Activated CD8-positive, alpha-beta memory T cell treated with anti-CD3 and anti-CD28 coated beads, Interleukin-2, amount 10 ng/mL, durations not matched to agents 7 days and 5 days (primary cell): ENCODE measurements at regions not wholly inside any gene's neighbourhood (a gene's known extent, or its start where the extent isn't known, plus 50 kb on each side); places are given as distances from the start of the nearest gene placed in this dataset.

Experiments
- ATAC-seq: fragments of 150-1000 bp; cut with Tn5 transposase; one replicate; pipeline ENCODE4 v1.10.0; 2021; ENCODE audit warnings: moderate library complexity
- CTCF ChIA-PET: fragments of 350-600 bp; sonication (Branson Sonifier 250); formaldehyde crosslinking; loops from one replicate; lab custom pipeline; 2021; ENCODE audit warnings: antibody characterized with exemption; lab: Charles Lee
- DNase-seq: peaks from one replicate; pipeline ENCODE4 v3.0.0-alpha.2; 2020
- H3K27ac Mint-ChIP-seq: one replicate; pipeline ENCODE4 v1.8.0; 2021; ENCODE audit warnings: mild to moderate bottlenecking, mixed read lengths
- H3K27me3 Mint-ChIP-seq: one replicate; pipeline ENCODE4 v1.8.0; 2021; ENCODE audit warnings: mixed read lengths
- H3K36me3 Mint-ChIP-seq: one replicate; pipeline ENCODE4 v1.8.0; 2021; ENCODE audit warnings: mild to moderate bottlenecking, mixed read lengths
- H3K4me1 Mint-ChIP-seq: one replicate; pipeline ENCODE4 v1.8.0; 2021; ENCODE audit warnings: mixed read lengths
- H3K4me3 Mint-ChIP-seq: one replicate; pipeline ENCODE4 v1.8.0; 2021; ENCODE audit warnings: mild to moderate bottlenecking, moderate library complexity, mixed read lengths
- H3K9me3 Mint-ChIP-seq: one replicate; pipeline ENCODE4 v1.8.0; 2022; ENCODE audit warnings: low read depth, mixed read lengths

DNA sequence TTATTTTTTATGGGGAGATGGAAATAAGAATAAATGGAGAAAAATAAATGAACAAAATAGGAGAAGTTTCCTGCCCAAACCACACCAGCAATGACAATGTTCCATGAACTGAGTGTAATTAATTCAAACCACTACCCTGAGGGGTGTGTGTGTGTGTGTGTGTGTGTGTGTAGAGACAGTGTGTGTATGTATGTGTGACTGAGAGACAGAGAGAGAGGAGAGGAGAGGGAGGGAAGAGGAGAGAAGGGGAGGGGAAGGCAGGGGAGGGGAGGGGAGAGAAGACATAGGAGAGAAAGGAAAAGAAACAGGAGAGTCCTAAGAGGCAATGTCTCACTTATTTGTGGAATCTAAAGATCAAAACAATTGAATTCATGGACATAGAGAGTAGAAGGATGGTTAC lies 65.0 kb upstream of the POU2AF1 start:
- no peak for DNase-seq
- no peak for ATAC-seq
- H3K4me1 Mint-ChIP-seq, result peaks cover 32% of the 10 kb centered on the region
- H3K9me3 Mint-ChIP-seq, result no peaks in the 10 kb centered on the region
- no peaks in the 10 kb centered on the region for H3K36me3 Mint-ChIP-seq
- peaks cover 6% of the 10 kb centered on the region for H3K27me3 Mint-ChIP-seq
- no peak overlapping the region for H3K4me3 Mint-ChIP-seq
- CTCF ChIA-PET, result no interaction called here
- H3K27ac Mint-ChIP-seq, result no peak overlapping the region

- DNase-seq, result no peak
- CTCF ChIA-PET, result no interaction called here
- Mint-ChIP-seq H3K27ac (no peak overlapping the region), H3K4me1 (peaks cover 32% of the 10 kb centered on the region), H3K27me3 (peaks cover 6% of the 10 kb centered on the region), H3K36me3 (no peaks in the 10 kb centered on the region), H3K9me3 (no peaks in the 10 kb centered on the region), H3K4me3 (no peak overlapping the region)
- ATAC-seq, result no peak
These were observed 64.6 kb upstream of the POU2AF1 start for GRCh38 chr11:111443640-111444039.

- no peak overlapping the region for H3K27ac Mint-ChIP-seq
- H3K4me1 Mint-ChIP-seq, result peaks cover 32% of the 10 kb centered on the region
- peaks cover 6% of the 10 kb centered on the region for H3K27me3 Mint-ChIP-seq
- DNase-seq (no peak), ATAC-seq (no peak)
- no peak overlapping the region for H3K4me3 Mint-ChIP-seq
- CTCF ChIA-PET, result no interaction called here
- H3K9me3 Mint-ChIP-seq, result no peaks in the 10 kb centered on the region
- no peaks in the 10 kb centered on the region for H3K36me3 Mint-ChIP-seq
These were observed 64.0 kb upstream of the POU2AF1 start for GRCh38 chr11:111443032-111443431.

GRCh38 chr11:111441443-111441842 lies 62.4 kb upstream of the POU2AF1 start:
- peaks cover 32% of the 10 kb centered on the region for H3K4me1 Mint-ChIP-seq
- no peaks in the 10 kb centered on the region for H3K36me3 Mint-ChIP-seq
- DNase-seq (no peak), ATAC-seq (no peak)
- H3K27me3 Mint-ChIP-seq, result peaks cover 6% of the 10 kb centered on the region
- H3K27ac Mint-ChIP-seq, result no peak overlapping the region
- H3K4me3 Mint-ChIP-seq, result no peak overlapping the region
- CTCF ChIA-PET, result interaction anchor here (1.5 kb wide), 1 partner anchor 12 kb away, joined by 7 read pairs; no protein-coding TSS in a partner anchor
- H3K9me3 Mint-ChIP-seq, result no peaks in the 10 kb centered on the region

GRCh38 chr11:111440416-111441205 lies 61.5 kb upstream of the POU2AF1 start:
- no peak for DNase-seq
- no peak for ATAC-seq
- Mint-ChIP-seq H3K27me3 (peaks cover 9% of the 10 kb centered on the region), H3K36me3 (no peaks in the 10 kb centered on the region), H3K9me3 (no peaks in the 10 kb centered on the region), H3K27ac (no peak overlapping the region), H3K4me3 (no peak overlapping the region), H3K4me1 (peaks cover 24% of the 10 kb centered on the region)
- CTCF ChIA-PET, result interaction anchor here (0.6 to 1.4 kb wide), 3 partner anchors 12 to 19 kb away, joined by 3 to 6 read pairs (median 3); no protein-coding TSS in a partner anchor

GRCh38 chr11:111439901-111440300 lies 60.8 kb upstream of the POU2AF1 start:
- H3K27ac Mint-ChIP-seq, result no peak overlapping the region
- H3K9me3 Mint-ChIP-seq, result no peaks in the 10 kb centered on the region
- no peaks in the 10 kb centered on the region for H3K36me3 Mint-ChIP-seq
- ATAC-seq (no peak), DNase-seq (no peak)
- peaks cover 24% of the 10 kb centered on the region for H3K4me1 Mint-ChIP-seq
- H3K27me3 Mint-ChIP-seq, result peaks cover 9% of the 10 kb centered on the region
- no peak overlapping the region for H3K4me3 Mint-ChIP-seq
- CTCF ChIA-PET, result interaction anchor here (0.9 to 1.4 kb wide), 2 partner anchors 11 to 15 kb away, joined by 3 to 6 read pairs; no protein-coding TSS in a partner anchor

DNA sequence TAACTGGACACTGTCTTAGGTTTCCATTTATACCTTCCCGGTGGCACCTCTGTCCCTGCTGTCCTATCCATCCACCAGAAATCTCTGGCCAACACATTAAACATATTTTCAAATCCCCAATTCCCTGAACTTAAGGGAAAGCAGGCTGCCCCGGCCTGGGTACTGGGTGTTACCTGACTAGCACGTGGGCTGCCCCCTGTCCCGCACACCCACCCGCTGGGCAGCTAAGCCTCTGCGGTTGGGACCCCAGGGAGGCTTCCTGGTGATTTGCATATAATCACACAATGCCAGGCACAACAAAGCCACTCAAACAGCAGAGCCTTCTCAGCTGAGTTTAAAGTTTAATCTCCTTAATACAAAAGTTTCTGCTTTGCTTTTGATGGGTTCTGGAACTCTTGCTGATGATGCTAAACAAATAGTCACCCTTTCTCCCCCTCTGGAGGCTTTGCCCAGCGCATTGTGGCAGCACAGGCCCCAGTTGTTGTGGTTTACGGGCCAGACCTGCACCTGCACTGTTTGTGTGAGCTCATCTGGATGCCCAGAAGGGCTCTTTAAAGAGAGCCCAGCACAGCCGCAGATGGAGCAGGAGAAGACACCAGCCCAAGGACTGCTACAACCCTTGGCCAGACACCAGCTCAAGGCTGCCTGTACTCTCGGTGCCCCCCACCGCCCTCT lies 59.9 kb upstream of the POU2AF1 start:
- Mint-ChIP-seq H3K36me3 (no peaks in the 10 kb centered on the region), H3K27me3 (peaks cover 11% of the 10 kb centered on the region), H3K27ac (no peak overlapping the region), H3K4me1 (peaks cover 24% of the 10 kb centered on the region), H3K9me3 (no peaks in the 10 kb centered on the region), H3K4me3 (no peak overlapping the region)
- ATAC-seq, result no peak
- no peak for DNase-seq
- CTCF ChIA-PET, result interaction anchor here (2.2 to 2.3 kb wide), 2 partner anchors 7 to 10 kb away, joined by 15 to 28 read pairs; no protein-coding TSS in a partner anchor

DNA sequence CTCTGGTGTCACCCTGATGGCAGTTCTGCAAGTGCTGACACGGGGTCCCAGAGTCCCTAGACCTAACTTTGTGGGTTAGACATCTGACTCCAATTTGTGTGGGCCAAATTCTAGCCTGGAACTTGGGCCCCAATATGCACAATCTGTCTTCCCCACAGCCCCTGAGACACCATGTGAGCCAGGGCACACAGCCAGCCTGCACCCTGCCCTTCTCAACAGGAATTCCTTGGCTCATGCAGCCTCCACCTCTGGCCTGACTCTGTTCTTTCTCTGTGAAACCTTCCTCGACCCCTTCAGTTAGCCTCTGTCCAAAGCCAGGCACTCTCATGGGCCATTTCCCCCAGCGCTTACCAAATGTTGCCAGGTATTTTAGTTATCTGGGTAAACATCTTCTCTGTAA lies 59.1 kb upstream of the POU2AF1 start:
- peaks cover 17% of the 10 kb centered on the region for H3K27me3 Mint-ChIP-seq
- peaks cover 22% of the 10 kb centered on the region for H3K4me1 Mint-ChIP-seq
- no peak overlapping the region for H3K4me3 Mint-ChIP-seq
- DNase-seq (no peak), ATAC-seq (no peak)
- no peak overlapping the region for H3K27ac Mint-ChIP-seq
- H3K9me3 Mint-ChIP-seq, result no peaks in the 10 kb centered on the region
- CTCF ChIA-PET, result interaction anchor here (1.4 to 2.3 kb wide), 4 partner anchors 8 to 156 kb away, joined by 4 to 28 read pairs (median 10); no protein-coding TSS in a partner anchor
- H3K36me3 Mint-ChIP-seq, result no peaks in the 10 kb centered on the region

DNA sequence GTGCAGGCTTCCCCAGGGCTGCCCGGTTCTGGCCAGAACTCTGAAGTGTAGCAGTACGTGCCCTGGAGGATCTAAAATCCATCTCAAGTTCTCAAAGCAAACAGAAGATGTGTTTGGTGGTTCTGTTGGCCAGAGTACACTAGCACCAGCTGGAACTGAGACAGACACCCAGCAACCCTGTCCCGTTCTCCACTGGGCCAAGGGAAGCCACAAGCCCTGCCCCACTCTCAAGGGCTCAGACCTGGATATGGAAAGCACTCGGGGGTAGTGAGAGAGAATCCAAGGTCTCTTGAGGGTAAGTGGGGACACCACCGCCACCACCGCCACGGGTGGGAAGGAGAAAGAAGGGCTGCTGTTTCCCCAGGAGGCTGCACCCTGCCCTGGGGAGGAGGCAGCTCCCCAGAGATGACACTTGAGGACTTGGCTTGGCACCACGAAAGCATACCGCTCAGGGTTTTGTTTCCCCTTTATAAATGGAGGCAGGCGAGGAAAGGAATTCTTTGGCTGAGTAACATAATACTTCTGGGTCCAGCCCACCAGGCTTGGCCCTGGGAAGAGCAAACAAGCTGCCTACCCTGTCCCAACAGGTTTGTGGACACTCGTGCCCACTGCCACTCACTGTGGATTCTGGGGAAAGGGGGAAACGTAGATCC lies 56.1 kb upstream of the POU2AF1 start:
- Mint-ChIP-seq H3K27ac (no peak overlapping the region), H3K9me3 (no peaks in the 10 kb centered on the region), H3K27me3 (peaks cover 22% of the 10 kb centered on the region), H3K4me3 (no peak overlapping the region), H3K4me1 (peaks cover 15% of the 10 kb centered on the region), H3K36me3 (no peaks in the 10 kb centered on the region)
- no peak for DNase-seq
- CTCF ChIA-PET, result interaction anchor here (1.4 to 1.9 kb wide), 2 partner anchors 11 to 12 kb away, joined by 5 to 8 read pairs; no protein-coding TSS in a partner anchor
- no peak for ATAC-seq

DNA sequence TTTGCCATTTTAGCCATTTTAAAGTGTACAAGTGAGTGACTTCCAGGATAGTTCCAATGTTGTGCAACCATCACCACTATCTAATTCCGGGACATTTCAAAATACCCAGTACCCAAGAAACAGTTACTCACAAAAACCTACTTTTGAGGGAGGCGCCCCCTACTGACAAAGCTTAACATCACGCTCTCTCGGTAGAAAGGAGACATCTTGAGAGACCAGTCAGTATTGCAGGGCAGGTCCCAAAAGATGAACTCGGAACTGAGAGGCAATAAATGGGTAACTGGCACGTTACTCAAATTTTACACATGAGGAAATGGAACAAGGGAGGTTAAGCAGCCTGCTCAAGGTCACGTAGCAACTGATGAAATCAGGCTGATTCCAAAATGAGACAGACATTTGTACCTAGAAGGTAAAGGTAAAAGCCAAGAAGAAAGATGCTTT lies 50.0 kb upstream of the POU2AF1 start:
- Mint-ChIP-seq H3K9me3 (no peaks in the 10 kb centered on the region), H3K27me3 (peaks cover 21% of the 10 kb centered on the region), H3K27ac (no peak overlapping the region), H3K4me3 (no peak overlapping the region), H3K4me1 (peaks cover 2% of the 10 kb centered on the region), H3K36me3 (no peaks in the 10 kb centered on the region)
- ATAC-seq (peak; percentile 55), DNase-seq (peak; percentile 72)
- CTCF ChIA-PET, result interaction anchor here (0.6 to 5.6 kb wide), 21 partner anchors 9 to 516 kb away, joined by 3 to 64 read pairs (median 4); partner anchors contain the start of gene LAYN
